ENCODE measurements at regions not wholly inside any gene's neighbourhood (a gene's known extent, or its start where the extent isn't known, plus 50 kb on each side); places are given as distances from the start of the nearest gene placed in this dataset.

DNA sequence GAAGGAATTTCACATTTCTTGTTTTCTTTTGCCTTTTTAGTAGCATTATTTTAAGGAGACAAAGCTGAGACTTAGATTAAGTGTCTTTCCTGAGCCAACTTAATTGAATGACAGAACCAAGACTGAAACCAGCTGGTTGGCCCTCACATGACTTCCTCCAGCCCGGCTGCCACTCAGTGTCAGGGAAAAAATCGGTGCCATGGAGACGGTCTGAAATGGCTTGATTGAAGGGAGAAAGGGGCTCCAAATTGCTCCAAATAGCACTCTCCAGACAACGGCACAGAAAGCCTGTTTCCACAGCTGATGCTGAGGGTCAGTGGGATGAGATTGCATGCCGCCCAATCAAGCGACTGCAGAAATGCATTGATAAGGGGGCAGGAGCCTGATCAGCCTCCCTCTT lies 475.2 kb upstream of the IL12A start:
- no peaks in the 10 kb centered on the region for H3K27me3 ChIP-seq (ENCODE audit: control insufficient read depth in 2 of 2, insufficient read depth in 2 of 2, low read length in 2 of 2)
- no TSS peak for BruUV-seq (replicated peaks)
- no peaks in the 10 kb centered on the region for H3K9me3 ChIP-seq (replicated peaks; ENCODE audit: control insufficient read depth, insufficient read depth, low read depth, low read length)
- H3K4me3 ChIP-seq: no peak overlapping the region
- H2AFZ ChIP-seq (ENCODE audit: low read depth, low read length): no peak overlapping the region
- ChIA-PET CTCF (ENCODE audit: low intra/inter-chr PET ratio) (no interaction called here), POLR2A (no interaction called here)
- no peaks in the 10 kb centered on the region for H3K4me1 ChIP-seq (replicated peaks in 1 of 2; ENCODE audit: control insufficient read depth in 2 of 2, insufficient read depth in 2 of 2, low read length in 2 of 2)
- WGBS (ENCODE audit: insufficient coverage, low coverage, missing lambda C conversion rate): 0% methylated on average over 6 of the region's 6 CpGs
- no peak for DNase-seq (ENCODE audit: extremely low read depth in 1 of 4, low spot score in 3 of 4)
- no peak overlapping the region for H3K4me2 ChIP-seq (ENCODE audit: insufficient read depth, low read length)
- no peak overlapping the region for H3K9ac ChIP-seq (ENCODE audit: insufficient read depth in 1 of 2, low read depth in 2 of 2, low read length in 2 of 2)
- no peaks in the 10 kb centered on the region for H3K36me3 ChIP-seq (ENCODE audit: control insufficient read depth, insufficient read depth, low read length)
- in situ Hi-C loops (cut with MboI) (no loop called here), intact Hi-C loops (cut with micrococcal nuclease) (no loop called here)
- H3K27ac ChIP-seq (ENCODE audit: extremely low read depth, low read depth, low read length): no peak overlapping the region
- no peak for FAIRE-seq
- ATAC-seq: no peak
- no peaks in the 10 kb centered on the region for H4K20me1 ChIP-seq (replicated peaks; ENCODE audit: control insufficient read depth, insufficient read depth, low read length)
- no peaks in the 10 kb centered on the region for H3K79me2 ChIP-seq (ENCODE audit: control insufficient read depth, insufficient read depth, low read length)
- no peaks in the 10 kb centered on the region for H3K9me1 ChIP-seq (ENCODE audit: control insufficient read depth, insufficient read depth, low read length)
- TF ChIP-seq, protein P1, sequence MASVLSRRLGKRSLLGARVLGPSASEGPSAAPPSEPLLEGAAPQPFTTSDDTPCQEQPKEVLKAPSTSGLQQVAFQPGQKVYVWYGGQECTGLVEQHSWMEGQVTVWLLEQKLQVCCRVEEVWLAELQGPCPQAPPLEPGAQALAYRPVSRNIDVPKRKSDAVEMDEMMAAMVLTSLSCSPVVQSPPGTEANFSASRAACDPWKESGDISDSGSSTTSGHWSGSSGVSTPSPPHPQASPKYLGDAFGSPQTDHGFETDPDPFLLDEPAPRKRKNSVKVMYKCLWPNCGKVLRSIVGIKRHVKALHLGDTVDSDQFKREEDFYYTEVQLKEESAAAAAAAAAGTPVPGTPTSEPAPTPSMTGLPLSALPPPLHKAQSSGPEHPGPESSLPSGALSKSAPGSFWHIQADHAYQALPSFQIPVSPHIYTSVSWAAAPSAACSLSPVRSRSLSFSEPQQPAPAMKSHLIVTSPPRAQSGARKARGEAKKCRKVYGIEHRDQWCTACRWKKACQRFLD (CRISPR knock-in tag; IDR thresholded peaks at IDR 0.05): no peak
- TF ChIP-seq, protein P2, sequence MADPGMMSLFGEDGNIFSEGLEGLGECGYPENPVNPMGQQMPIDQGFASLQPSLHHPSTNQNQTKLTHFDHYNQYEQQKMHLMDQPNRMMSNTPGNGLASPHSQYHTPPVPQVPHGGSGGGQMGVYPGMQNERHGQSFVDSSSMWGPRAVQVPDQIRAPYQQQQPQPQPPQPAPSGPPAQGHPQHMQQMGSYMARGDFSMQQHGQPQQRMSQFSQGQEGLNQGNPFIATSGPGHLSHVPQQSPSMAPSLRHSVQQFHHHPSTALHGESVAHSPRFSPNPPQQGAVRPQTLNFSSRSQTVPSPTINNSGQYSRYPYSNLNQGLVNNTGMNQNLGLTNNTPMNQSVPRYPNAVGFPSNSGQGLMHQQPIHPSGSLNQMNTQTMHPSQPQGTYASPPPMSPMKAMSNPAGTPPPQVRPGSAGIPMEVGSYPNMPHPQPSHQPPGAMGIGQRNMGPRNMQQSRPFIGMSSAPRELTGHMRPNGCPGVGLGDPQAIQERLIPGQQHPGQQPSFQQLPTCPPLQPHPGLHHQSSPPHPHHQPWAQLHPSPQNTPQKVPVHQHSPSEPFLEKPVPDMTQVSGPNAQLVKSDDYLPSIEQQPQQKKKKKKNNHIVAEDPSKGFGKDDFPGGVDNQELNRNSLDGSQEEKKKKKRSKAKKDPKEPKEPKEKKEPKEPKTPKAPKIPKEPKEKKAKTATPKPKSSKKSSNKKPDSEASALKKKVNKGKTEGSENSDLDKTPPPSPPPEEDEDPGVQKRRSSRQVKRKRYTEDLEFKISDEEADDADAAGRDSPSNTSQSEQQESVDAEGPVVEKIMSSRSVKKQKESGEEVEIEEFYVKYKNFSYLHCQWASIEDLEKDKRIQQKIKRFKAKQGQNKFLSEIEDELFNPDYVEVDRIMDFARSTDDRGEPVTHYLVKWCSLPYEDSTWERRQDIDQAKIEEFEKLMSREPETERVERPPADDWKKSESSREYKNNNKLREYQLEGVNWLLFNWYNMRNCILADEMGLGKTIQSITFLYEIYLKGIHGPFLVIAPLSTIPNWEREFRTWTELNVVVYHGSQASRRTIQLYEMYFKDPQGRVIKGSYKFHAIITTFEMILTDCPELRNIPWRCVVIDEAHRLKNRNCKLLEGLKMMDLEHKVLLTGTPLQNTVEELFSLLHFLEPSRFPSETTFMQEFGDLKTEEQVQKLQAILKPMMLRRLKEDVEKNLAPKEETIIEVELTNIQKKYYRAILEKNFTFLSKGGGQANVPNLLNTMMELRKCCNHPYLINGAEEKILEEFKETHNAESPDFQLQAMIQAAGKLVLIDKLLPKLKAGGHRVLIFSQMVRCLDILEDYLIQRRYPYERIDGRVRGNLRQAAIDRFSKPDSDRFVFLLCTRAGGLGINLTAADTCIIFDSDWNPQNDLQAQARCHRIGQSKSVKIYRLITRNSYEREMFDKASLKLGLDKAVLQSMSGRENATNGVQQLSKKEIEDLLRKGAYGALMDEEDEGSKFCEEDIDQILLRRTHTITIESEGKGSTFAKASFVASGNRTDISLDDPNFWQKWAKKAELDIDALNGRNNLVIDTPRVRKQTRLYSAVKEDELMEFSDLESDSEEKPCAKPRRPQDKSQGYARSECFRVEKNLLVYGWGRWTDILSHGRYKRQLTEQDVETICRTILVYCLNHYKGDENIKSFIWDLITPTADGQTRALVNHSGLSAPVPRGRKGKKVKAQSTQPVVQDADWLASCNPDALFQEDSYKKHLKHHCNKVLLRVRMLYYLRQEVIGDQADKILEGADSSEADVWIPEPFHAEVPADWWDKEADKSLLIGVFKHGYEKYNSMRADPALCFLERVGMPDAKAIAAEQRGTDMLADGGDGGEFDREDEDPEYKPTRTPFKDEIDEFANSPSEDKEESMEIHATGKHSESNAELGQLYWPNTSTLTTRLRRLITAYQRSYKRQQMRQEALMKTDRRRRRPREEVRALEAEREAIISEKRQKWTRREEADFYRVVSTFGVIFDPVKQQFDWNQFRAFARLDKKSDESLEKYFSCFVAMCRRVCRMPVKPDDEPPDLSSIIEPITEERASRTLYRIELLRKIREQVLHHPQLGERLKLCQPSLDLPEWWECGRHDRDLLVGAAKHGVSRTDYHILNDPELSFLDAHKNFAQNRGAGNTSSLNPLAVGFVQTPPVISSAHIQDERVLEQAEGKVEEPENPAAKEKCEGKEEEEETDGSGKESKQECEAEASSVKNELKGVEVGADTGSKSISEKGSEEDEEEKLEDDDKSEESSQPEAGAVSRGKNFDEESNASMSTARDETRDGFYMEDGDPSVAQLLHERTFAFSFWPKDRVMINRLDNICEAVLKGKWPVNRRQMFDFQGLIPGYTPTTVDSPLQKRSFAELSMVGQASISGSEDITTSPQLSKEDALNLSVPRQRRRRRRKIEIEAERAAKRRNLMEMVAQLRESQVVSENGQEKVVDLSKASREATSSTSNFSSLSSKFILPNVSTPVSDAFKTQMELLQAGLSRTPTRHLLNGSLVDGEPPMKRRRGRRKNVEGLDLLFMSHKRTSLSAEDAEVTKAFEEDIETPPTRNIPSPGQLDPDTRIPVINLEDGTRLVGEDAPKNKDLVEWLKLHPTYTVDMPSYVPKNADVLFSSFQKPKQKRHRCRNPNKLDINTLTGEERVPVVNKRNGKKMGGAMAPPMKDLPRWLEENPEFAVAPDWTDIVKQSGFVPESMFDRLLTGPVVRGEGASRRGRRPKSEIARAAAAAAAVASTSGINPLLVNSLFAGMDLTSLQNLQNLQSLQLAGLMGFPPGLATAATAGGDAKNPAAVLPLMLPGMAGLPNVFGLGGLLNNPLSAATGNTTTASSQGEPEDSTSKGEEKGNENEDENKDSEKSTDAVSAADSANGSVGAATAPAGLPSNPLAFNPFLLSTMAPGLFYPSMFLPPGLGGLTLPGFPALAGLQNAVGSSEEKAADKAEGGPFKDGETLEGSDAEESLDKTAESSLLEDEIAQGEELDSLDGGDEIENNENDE (IDR thresholded peaks at IDR 0.05; ENCODE audit: low read depth, low read length): no peak
- TF ChIP-seq MED1 (CRISPR knock-in tag; IDR thresholded peaks at IDR 0.05; ENCODE audit: borderline replicate concordance): no peak
- TF ChIP-seq CBFA2T3 (IDR thresholded peaks at IDR 0.05): no peak
- no peak for TF ChIP-seq DMBX1 (CRISPR knock-in tag; IDR thresholded peaks at IDR 0.05; ENCODE audit: borderline replicate concordance)
- no peak for TF ChIP-seq NFATC3 (IDR thresholded peaks at IDR 0.05)
- no peak for TF ChIP-seq SRSF1 (IDR thresholded peaks at IDR 0.05; ENCODE audit: low read depth, low read length)
- no peak for TF ChIP-seq ZNF551 (CRISPR knock-in tag; IDR thresholded peaks at IDR 0.05)
- no peak for TF ChIP-seq C11orf30 (IDR thresholded peaks at IDR 0.05; ENCODE audit: low read depth)
- no peak for TF ChIP-seq RFX5 (IDR thresholded peaks at IDR 0.05; ENCODE audit: low read depth, low read length)
- TF ChIP-seq TBP (optimal IDR thresholded peaks at IDR 0.05; ENCODE audit: low read depth, low read length): no peak
